IMR-90 (cell line): ENCODE measurements at regions not wholly inside any gene's neighbourhood (a gene's known extent, or its start where the extent isn't known, plus 50 kb on each side); places are given as distances from the start of the nearest gene placed in this dataset.

Experiments used
- ATAC-seq: fragments of 200-7000 bp; cut with Tn5 transposase; 2 replicates; pipeline ENCODE4 v1.9.1; 2020; ENCODE audit warnings: low read depth, mild to moderate bottlenecking, moderate library complexity
- BruUV-seq: library from RNA; stranded (reverse); fragments of 400-500 nt; replicated peaks from 2 replicates; lab custom pipeline; 2021; lab: Mats Ljungman, UMichigan
- CTCF ChIA-PET: fragments of 300-600 bp; formaldehyde crosslinking; extraction: SDS; loops from one replicate; lab custom pipeline; 2021; ENCODE audit warnings: antibody characterized with exemption; lab: Yijun Ruan, JAX
- POLR2A ChIA-PET: fragments of 300-600 bp; sonication (Branson Sonifier 250); formaldehyde crosslinking; loops from one replicate; lab custom pipeline; 2022; ENCODE audit warnings: antibody characterized with exemption; ENCODE audit not compliant: unreplicated experiment; lab: Charles Lee
- DNase-seq: peaks from one replicate; pipeline ENCODE4 v3.0.0; 2013
- H2AFZ ChIP-seq: replicated peaks from 2 replicates; pipeline ENCODE3; 2013; ENCODE audit warnings: low read length, mild to moderate bottlenecking; ENCODE audit not compliant: poor library complexity
- H2AK5ac ChIP-seq: 2 replicates; pipeline ENCODE4 v1.6.1; 2013; ENCODE audit warnings: low read depth, low read length, inconsistent platforms
- H2AK9ac ChIP-seq: replicated peaks from 2 replicates; pipeline ENCODE3; 2013; ENCODE audit warnings: mild to moderate bottlenecking, low read depth, low read length, moderate library complexity; ENCODE audit not compliant: poor library complexity
- H2BK120ac ChIP-seq: 2 replicates; pipeline ENCODE4 v1.6.1; 2013; ENCODE audit warnings: low read depth, low read length, inconsistent platforms
- H2BK15ac ChIP-seq: 3 replicates; pipeline ENCODE4 v1.6.1; 2013; ENCODE audit warnings: low read depth, low read length, inconsistent platforms
- H2BK20ac ChIP-seq: 2 replicates; pipeline ENCODE4 v1.6.1; 2013; ENCODE audit warnings: low read depth, mild to moderate bottlenecking, inconsistent platforms, low read length, moderate library complexity
- H2BK5ac ChIP-seq: 2 replicates; pipeline ENCODE4 v1.6.1; 2013; ENCODE audit warnings: mild to moderate bottlenecking, low read depth, low read length, inconsistent platforms; ENCODE audit not compliant: poor library complexity, severe bottlenecking
- H3K14ac ChIP-seq: replicated peaks from 2 replicates; pipeline ENCODE4 v1.6.1; 2013; ENCODE audit warnings: low read depth, low read length, inconsistent platforms
- H3K18ac ChIP-seq: 2 replicates; pipeline ENCODE4 v1.6.1; 2013; ENCODE audit warnings: low read depth, low read length, control low read depth
- H3K23ac ChIP-seq: 2 replicates; pipeline ENCODE4 v1.6.1; 2013; ENCODE audit warnings: low read depth, low read length, inconsistent platforms
- H3K27ac ChIP-seq: 2 replicates; pipeline ENCODE4 v1.5.1; 2013; ENCODE audit warnings: mild to moderate bottlenecking, control low read depth, low read length; ENCODE audit not compliant: insufficient read depth
- H3K27me3 ChIP-seq: 2 replicates; pipeline ENCODE4 v1.6.1; 2013; ENCODE audit warnings: low read length; ENCODE audit not compliant: control insufficient read depth, insufficient read depth
- H3K36me3 ChIP-seq: 2 replicates; pipeline ENCODE4 v1.6.1; 2013; ENCODE audit warnings: low read length, mixed read lengths; ENCODE audit not compliant: control insufficient read depth, insufficient read depth
- H3K4ac ChIP-seq: 2 replicates; pipeline ENCODE4 v1.6.1; 2013; ENCODE audit warnings: low read depth, low read length, inconsistent platforms
- H3K4me1 ChIP-seq: 2 replicates; pipeline ENCODE4 v1.6.1; 2013; ENCODE audit warnings: low read length, mixed read lengths; ENCODE audit not compliant: control insufficient read depth, insufficient read depth
- H3K4me2 ChIP-seq: 2 replicates; pipeline ENCODE4 v1.6.1; 2013; ENCODE audit warnings: low read depth, mild to moderate bottlenecking, control low read depth, low read length, moderate library complexity
- H3K4me3 ChIP-seq: 2 replicates; pipeline ENCODE4 v1.5.1; 2013; ENCODE audit warnings: low read depth, mild to moderate bottlenecking, control low read depth, low read length, moderate library complexity; ENCODE audit not compliant: insufficient read depth
- H3K56ac ChIP-seq: 2 replicates; pipeline ENCODE4 v1.6.1; 2013; ENCODE audit warnings: low read length, inconsistent platforms; ENCODE audit not compliant: insufficient read depth; ENCODE audit errors: extremely low read depth
- H3K79me1 ChIP-seq, 2 experiments: 2 replicates each; pipeline ENCODE4 v1.6.1; 2013; ENCODE audit warnings: low read length in 2 of 2, inconsistent platforms in 1 of 2, low read depth in 1 of 2
- H3K9ac ChIP-seq: 2 replicates; pipeline ENCODE4 v1.6.1; 2013; ENCODE audit warnings: low read depth, low read length, control low read depth
- H3K9me1 ChIP-seq: 2 replicates; pipeline ENCODE4 v1.6.1; 2013; ENCODE audit warnings: low read length, inconsistent platforms; ENCODE audit not compliant: insufficient read depth
- H3K9me3 ChIP-seq: 2 replicates; pipeline ENCODE4 v1.6.1; 2013; ENCODE audit warnings: low read length; ENCODE audit not compliant: control insufficient read depth, insufficient read depth
- H4K20me1 ChIP-seq: 2 replicates; pipeline ENCODE4 v1.6.1; 2013; ENCODE audit warnings: low read length, inconsistent platforms; ENCODE audit not compliant: insufficient read depth
- H4K5ac ChIP-seq: 2 replicates; pipeline ENCODE4 v1.6.1; 2013; ENCODE audit warnings: mild to moderate bottlenecking, low read depth, low read length, control low read depth
- H4K8ac ChIP-seq, 2 experiments: 2 replicates each; pipeline ENCODE4 v1.6.1; 2013; ENCODE audit warnings: low read depth in 2 of 2, low read length in 2 of 2, control low read depth in 1 of 2, inconsistent platforms in 1 of 2
- H4K91ac ChIP-seq: 2 replicates; pipeline ENCODE4 v1.6.1; 2013; ENCODE audit warnings: low read depth, low read length, inconsistent platforms; ENCODE audit not compliant: insufficient read depth
- BHLHE40 ChIP-seq: fragments of 150-350 bp; IDR thresholded peaks from 2 replicates; pipeline ENCODE4 v1.6.1; 2016; ENCODE audit warnings: mild to moderate bottlenecking, low read depth, low read length
- CEBPB ChIP-seq: IDR thresholded peaks from 2 replicates; pipeline ENCODE4 v1.6.1; 2012; ENCODE audit warnings: low read depth, low read length, improper control_type of control experiment
- CHD1 ChIP-seq: IDR thresholded peaks from 2 replicates; pipeline ENCODE4 v1.6.1; 2012; ENCODE audit warnings: low read depth, low read length, improper control_type of control experiment
- CTCF ChIP-seq: conservative IDR thresholded peaks from 2 replicates; pipeline ENCODE4 v1.5.1; 2012; ENCODE audit warnings: mild to moderate bottlenecking, low read depth, low read length, improper control_type of control experiment
- ELK1 ChIP-seq: fragments of 150-350 bp; IDR thresholded peaks from 2 replicates; pipeline ENCODE4 v1.6.1; 2016; ENCODE audit warnings: low read depth, mild to moderate bottlenecking, low read length, moderate library complexity, borderline replicate concordance
- FOS ChIP-seq: fragments of 150-350 bp; IDR thresholded peaks from 2 replicates; pipeline ENCODE4 v1.6.1; 2016; ENCODE audit warnings: low read depth, low read length
- MAFK ChIP-seq: IDR thresholded peaks from 2 replicates; pipeline ENCODE4 v1.6.1; 2012; ENCODE audit warnings: low read depth, low read length, improper control_type of control experiment
- MAZ ChIP-seq: IDR thresholded peaks from 2 replicates; pipeline ENCODE4 v1.6.1; 2012; ENCODE audit warnings: low read depth, mild to moderate bottlenecking, low read length, improper control_type of control experiment, moderate library complexity, borderline replicate concordance
- MXI1 ChIP-seq: IDR thresholded peaks from 2 replicates; pipeline ENCODE4 v1.6.1; 2012; ENCODE audit warnings: low read depth, mild to moderate bottlenecking, low read length, moderate library complexity, borderline replicate concordance
- NFE2L2 ChIP-seq: fragments of 150-350 bp; IDR thresholded peaks from 2 replicates; pipeline ENCODE4 v1.6.1; 2016; ENCODE audit warnings: low read depth, mild to moderate bottlenecking, low read length
- POLR2A ChIP-seq: IDR thresholded peaks from 2 replicates; pipeline ENCODE4 v1.6.1; 2012; ENCODE audit warnings: mild to moderate bottlenecking, low read depth, low read length
- RAD21 ChIP-seq: IDR thresholded peaks from 2 replicates; pipeline ENCODE4 v1.6.1; 2012; ENCODE audit warnings: low read length, improper control_type of control experiment
- RCOR1 ChIP-seq: IDR thresholded peaks from 2 replicates; pipeline ENCODE4 v1.6.1; 2012; ENCODE audit warnings: mild to moderate bottlenecking, low read length, improper control_type of control experiment; ENCODE audit not compliant: insufficient replicate concordance
- RFX5 ChIP-seq: IDR thresholded peaks from 2 replicates; pipeline ENCODE4 v1.8.0; 2012; ENCODE audit warnings: low read depth, mild to moderate bottlenecking, low read length, moderate library complexity
- SMC3 ChIP-seq: fragments of 150-350 bp; IDR thresholded peaks from 2 replicates; pipeline ENCODE4 v1.6.1; 2016; ENCODE audit warnings: low read depth, mild to moderate bottlenecking, antibody characterized with exemption, low read length, moderate library complexity
- USF2 ChIP-seq: fragments of 150-350 bp; IDR thresholded peaks from 2 replicates; pipeline ENCODE4 v1.6.1; 2017; ENCODE audit warnings: mild to moderate bottlenecking, antibody characterized with exemption, low read length, low read depth
- WGBS, 2 experiments: methylation state at CpG; one replicate each; pipeline versions ENCODE4 v1.1.5 to v1.1.7; 2013; ENCODE audit warnings: missing lambda C conversion rate in 2 of 2; ENCODE audit not compliant: insufficient read length in 1 of 2; ENCODE audit errors: extremely low coverage in 2 of 2; 5-methylcytosine and 5-hydroxymethylcytosine counted together
- dilution Hi-C: fragments of 300-500 bp; cut with HindIII; formaldehyde crosslinking; loops from one replicate; pipeline ENCODE4 v1.14.3; 2018; ENCODE audit warnings: low sequenced_read_pairs; ENCODE audit not compliant: unreplicated experiment
- in situ Hi-C: fragments of 300-500 bp; cut with MboI; formaldehyde crosslinking; loops from 3 replicates; pipeline ENCODE4 v1.14.3; 2019; ENCODE audit warnings: low sequenced_read_pairs, inconsistent platforms, mixed read lengths
- intact Hi-C: fragments of 100-400 bp; cut with micrococcal nuclease; formaldehyde crosslinking; loops from 2 replicates; pipeline ENCODE4 v1.10.0; 2022

DNA sequence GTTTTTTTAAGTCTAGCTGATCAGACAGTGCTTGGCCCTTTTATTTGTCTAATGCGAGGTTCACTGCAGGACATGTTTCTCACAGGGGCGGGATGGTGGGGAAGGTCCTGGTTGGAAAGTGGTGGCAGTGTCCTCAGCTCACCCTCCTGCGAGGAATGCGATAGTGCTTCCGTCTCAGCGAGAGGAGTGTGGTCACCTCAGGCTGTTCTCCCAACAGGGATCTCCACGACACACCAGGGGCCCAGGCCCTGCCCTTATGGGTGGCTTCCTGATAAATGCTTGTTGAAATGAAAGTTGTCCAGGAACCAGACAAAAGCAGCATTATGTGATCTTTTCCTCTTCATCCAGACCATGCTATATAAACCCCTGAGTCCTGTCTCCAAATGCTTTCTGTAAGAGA lies 70.1 kb downstream of the BOLA3 start:
- Histone ChIP-seq H2BK15ac (no peak overlapping the region), H3K4ac (no peak overlapping the region), H3K9ac (no peak overlapping the region), H3K79me1 (peaks cover 8 to 19% of the 10 kb centered on the region in 2 experiments), H3K14ac (no peak overlapping the region), H2BK120ac (no peak overlapping the region), H3K9me1 (peaks cover 19% of the 10 kb centered on the region), H2BK5ac (no peak overlapping the region), H4K20me1 (peaks cover 9% of the 10 kb centered on the region; the same call in 1 of the 2 replicates), H3K4me2 (no peak overlapping the region), H4K8ac (no peak overlapping the region), H3K36me3 (peaks cover 7% of the 10 kb centered on the region; the same call in 1 of the 2 replicates), H3K27me3 (no peaks in the 10 kb centered on the region), H3K4me3 (no peak overlapping the region), H2AFZ (no peak overlapping the region), H2AK5ac (no peak overlapping the region), H3K18ac (no peak overlapping the region), H4K91ac (no peak overlapping the region), H2AK9ac (no peak overlapping the region), H3K23ac (no peak overlapping the region), H4K5ac (no peak overlapping the region), H3K27ac (no peak overlapping the region), H3K4me1 (peaks cover 20% of the 10 kb centered on the region), H3K9me3 (no peaks in the 10 kb centered on the region), H3K56ac (no peak overlapping the region), H2BK20ac (no peak overlapping the region)
- no TSS peak for BruUV-seq
- 80% methylated on average over 1 of the region's 7 CpGs; no CpG with 5 or more reads in 1 of the 2 experiments for WGBS, 2 experiments
- POLR2A ChIA-PET = no interaction called here
- ATAC-seq = no peak
- CTCF ChIA-PET = no interaction called here
- no peak for DNase-seq
- dilution Hi-C loops = no loop called here
- TF ChIP-seq MAZ (no peak), ELK1 (no peak), MXI1 (no peak), FOS (no peak), NFE2L2 (no peak), USF2 (no peak), CEBPB (no peak), RFX5 (no peak), RCOR1 (no peak), CTCF (no peak), BHLHE40 (no peak), SMC3 (no peak), CHD1 (no peak), MAFK (no peak), RAD21 (no peak), POLR2A (no peak)
- intact Hi-C loops = no loop called here
- in situ Hi-C loops = no loop called here
